HL-60 (cell line): ENCODE measurements at regions not wholly inside any gene's neighbourhood (a gene's known extent, or its start where the extent isn't known, plus 50 kb on each side); places are given as distances from the start of the nearest gene placed in this dataset.

Experiments used
- DNase-seq, 2 experiments: peaks; one replicate each; pipeline ENCODE4 v3.0.0-alpha.2; 2010 to 2020; ENCODE audit warnings: low read depth in 1 of 2, low spot score in 1 of 2
- H3K27ac ChIP-seq: fragments of 250-450 bp; sonication (Bioruptor Pico); replicated peaks from 2 replicates; pipeline ENCODE4 v1.5.1; 2020; ENCODE audit warnings: mild to moderate bottlenecking, moderate library complexity
- H3K27me3 ChIP-seq: fragments of 250-450 bp; sonication (Bioruptor Pico); 2 replicates; pipeline ENCODE4 v1.5.1; 2021; ENCODE audit warnings: mild to moderate bottlenecking, moderate library complexity; ENCODE audit not compliant: insufficient read depth, poor library complexity, severe bottlenecking
- H3K4me3 ChIP-seq: replicated peaks from 2 replicates; pipeline ENCODE4 v1.5.1; 2011; ENCODE audit warnings: mild to moderate bottlenecking, control low read depth, low read length; ENCODE audit not compliant: insufficient read depth
- CTCF ChIP-seq: IDR thresholded peaks from one replicate; pipeline ENCODE4 v1.5.1; 2011; ENCODE audit warnings: low read length, control low read depth, inconsistent platforms; ENCODE audit not compliant: insufficient read depth
- GABPA ChIP-seq: IDR thresholded peaks from 2 replicates; pipeline ENCODE4 v1.6.1; 2012; ENCODE audit warnings: low read depth
- POLR2AphosphoS5 ChIP-seq: IDR thresholded peaks from 2 replicates; pipeline ENCODE4 v1.6.1; 2012; ENCODE audit warnings: low read depth
- REST ChIP-seq: IDR thresholded peaks from 2 replicates; pipeline ENCODE4 v1.6.1; 2012; ENCODE audit warnings: low read depth; ENCODE audit not compliant: insufficient replicate concordance
- SPI1 ChIP-seq: IDR thresholded peaks from 2 replicates; pipeline ENCODE4 v1.6.1; 2012; ENCODE audit warnings: low read depth, mild to moderate bottlenecking, borderline replicate concordance

- no peak for DNase-seq
- no peak overlapping the region for H3K4me3 ChIP-seq
- H3K27me3 ChIP-seq, result no peaks in the 10 kb centered on the region
- no peak for TF ChIP-seq REST
- TF ChIP-seq POLR2AphosphoS5, result no peak
- TF ChIP-seq CTCF, result no peak
- TF ChIP-seq GABPA, result no peak
- no peak for TF ChIP-seq SPI1
- no peak overlapping the region for H3K27ac ChIP-seq
Observed at GRCh38 chr3:77786216-77786615, 746.3 kb downstream of the ROBO2 start.

GRCh38 chr3:77795013-77795412 lies 755.1 kb downstream of the ROBO2 start:
- TF ChIP-seq CTCF (no peak), GABPA (no peak), REST (no peak), POLR2AphosphoS5 (no peak), SPI1 (no peak)
- H3K4me3 ChIP-seq, result no peak overlapping the region
- no peak for DNase-seq
- no peak overlapping the region for H3K27ac ChIP-seq
- H3K27me3 ChIP-seq, result no peaks in the 10 kb centered on the region

GRCh38 chr3:77799278-77799677 lies 759.4 kb downstream of the ROBO2 start:
- Histone ChIP-seq H3K27me3 (no peaks in the 10 kb centered on the region), H3K4me3 (no peak overlapping the region), H3K27ac (no peak overlapping the region)
- TF ChIP-seq POLR2AphosphoS5 (no peak), SPI1 (no peak), GABPA (no peak), REST (no peak), CTCF (no peak)
- DNase-seq, result no peak
